Cardiac fibroblast (primary cell): ENCODE measurements at regions not wholly inside any gene's neighbourhood (a gene's known extent, or its start where the extent isn't known, plus 50 kb on each side); places are given as distances from the start of the nearest gene placed in this dataset.

Experiments used
- DNase-seq, 2 donors: peaks; one replicate each; pipeline versions ENCODE4 v3.0.0 to v3.0.0-alpha.2; 2010; ENCODE audit warnings: low read depth in 2 of 2
- H3K4me3 ChIP-seq, 2 donors: replicated peaks in 1 of 2; 1 replicate in 1 of 2; 2 replicates in 1 of 2; pipeline ENCODE4 v1.5.1; 2011; ENCODE audit warnings: low read depth in 2 of 2, low read length in 2 of 2, mild to moderate bottlenecking in 2 of 2, moderate library complexity in 1 of 2
- CTCF ChIP-seq: IDR thresholded peaks from one replicate; pipeline ENCODE4 v1.5.1; 2011; ENCODE audit warnings: low read depth, mild to moderate bottlenecking, low read length, inconsistent platforms

GRCh38 chr1:17978016-17978415 lies 129.6 kb upstream of the IGSF21 start:
- H3K4me3 ChIP-seq: no peak overlapping the region
- no peak for DNase-seq
- TF ChIP-seq CTCF: no peak

- TF ChIP-seq CTCF: no peak
Observed at GRCh38 chr1:17979815-17980214, 127.8 kb upstream of the IGSF21 start.

GRCh38 chr1:17982197-17982596 lies 125.4 kb upstream of the IGSF21 start:
- no peak for TF ChIP-seq CTCF
- no peak for DNase-seq
- no peak overlapping the region for H3K4me3 ChIP-seq

More at GRCh38 chr1:17979815-17980214, 127.8 kb upstream of the IGSF21 start:
- DNase-seq: no peak
- H3K4me3 ChIP-seq: no peak overlapping the region

- TF ChIP-seq CTCF: peak; percentile 40
- DNase-seq: peak in 1 of 2 donors; percentile 4
- no peak overlapping the region for H3K4me3 ChIP-seq
Observed at GRCh38 chr1:17984583-17984982, 123.0 kb upstream of the IGSF21 start.

- no peak for DNase-seq
- H3K4me3 ChIP-seq: no peak overlapping the region
- TF ChIP-seq CTCF: no peak
Observed at GRCh38 chr1:17986156-17986555, 121.4 kb upstream of the IGSF21 start.

- TF ChIP-seq CTCF: no peak
- no peak for DNase-seq
- no peak overlapping the region for H3K4me3 ChIP-seq
Observed at GRCh38 chr1:17990401-17990800, 117.2 kb upstream of the IGSF21 start.

- no peak for TF ChIP-seq CTCF
Observed at GRCh38 chr1:17991996-17992395, 115.6 kb upstream of the IGSF21 start.

More at GRCh38 chr1:17991996-17992395, 115.6 kb upstream of the IGSF21 start:
- H3K4me3 ChIP-seq: no peak overlapping the region
- no peak for DNase-seq
